ENCODE measurements at regions not wholly inside any gene's neighbourhood (a gene's known extent, or its start where the extent isn't known, plus 50 kb on each side); places are given as distances from the start of the nearest gene placed in this dataset.

GRCh38 chr2:129710670-129711495 is 268.6 kb upstream of the RAB6C start:
- no peak for DNase-seq

DNA sequence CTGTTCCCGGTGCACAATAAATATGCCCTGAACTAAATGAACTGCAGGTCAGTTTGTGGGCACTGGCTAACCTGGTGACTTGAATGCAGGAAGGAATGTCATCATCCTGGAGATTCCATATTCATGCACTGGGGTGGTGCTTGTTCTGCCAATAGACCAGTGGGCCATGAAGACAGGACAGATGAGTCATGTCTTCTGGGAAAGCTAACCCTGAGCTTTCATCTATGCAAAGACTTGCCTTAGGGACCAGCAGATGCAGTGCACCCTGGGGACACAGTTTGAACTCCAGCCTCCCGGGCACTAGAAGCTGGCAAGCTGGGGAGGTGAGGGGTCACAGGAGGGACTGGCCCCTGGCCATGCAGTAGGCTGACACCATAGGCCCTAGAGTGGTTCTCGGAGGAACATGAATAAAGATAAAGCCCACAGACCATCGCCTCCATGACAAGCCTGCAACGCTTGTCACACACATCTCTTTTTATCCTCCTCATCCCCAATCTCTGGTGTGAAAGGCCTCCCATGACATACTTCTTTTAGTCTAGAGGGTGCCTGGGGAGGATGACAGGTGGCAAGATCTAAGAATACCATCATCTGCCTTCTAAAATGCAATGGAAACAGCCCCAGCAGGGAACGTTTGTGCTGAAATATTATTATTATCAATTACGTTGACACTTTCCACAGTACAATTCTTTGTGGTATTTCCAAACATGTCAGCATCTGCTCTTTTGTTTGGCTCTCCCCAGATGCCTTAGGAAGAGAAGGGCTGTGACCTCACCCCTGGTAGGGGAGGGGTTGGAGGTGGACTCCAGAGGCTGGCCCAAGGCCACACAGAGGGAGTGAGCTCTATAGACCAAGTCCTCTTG is 267.4 kb upstream of the RAB6C start:
- no peak for DNase-seq

GRCh38 chr2:129712676-129712985 is 266.8 kb upstream of the RAB6C start:
- no peak for DNase-seq

DNA sequence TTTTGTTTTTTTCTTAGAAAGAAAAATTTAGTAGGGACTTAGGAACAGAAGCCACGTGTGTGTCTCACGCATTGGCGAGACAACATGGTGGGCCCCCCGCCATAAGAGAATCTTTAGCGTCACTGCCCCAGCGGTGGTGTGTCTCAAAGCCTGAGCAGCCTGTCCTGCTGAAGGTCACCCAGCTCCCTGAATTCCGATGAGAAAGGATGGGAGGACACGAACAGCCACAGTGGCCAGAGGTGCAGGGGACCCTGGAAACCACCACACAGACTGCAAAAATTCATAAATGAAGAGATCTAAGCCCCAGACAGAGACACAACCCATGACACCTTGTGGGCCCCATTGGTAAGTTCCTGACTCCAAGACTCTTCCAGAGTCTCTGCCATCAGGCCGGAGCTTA is 266.1 kb upstream of the RAB6C start:
- no peak for DNase-seq

DNA sequence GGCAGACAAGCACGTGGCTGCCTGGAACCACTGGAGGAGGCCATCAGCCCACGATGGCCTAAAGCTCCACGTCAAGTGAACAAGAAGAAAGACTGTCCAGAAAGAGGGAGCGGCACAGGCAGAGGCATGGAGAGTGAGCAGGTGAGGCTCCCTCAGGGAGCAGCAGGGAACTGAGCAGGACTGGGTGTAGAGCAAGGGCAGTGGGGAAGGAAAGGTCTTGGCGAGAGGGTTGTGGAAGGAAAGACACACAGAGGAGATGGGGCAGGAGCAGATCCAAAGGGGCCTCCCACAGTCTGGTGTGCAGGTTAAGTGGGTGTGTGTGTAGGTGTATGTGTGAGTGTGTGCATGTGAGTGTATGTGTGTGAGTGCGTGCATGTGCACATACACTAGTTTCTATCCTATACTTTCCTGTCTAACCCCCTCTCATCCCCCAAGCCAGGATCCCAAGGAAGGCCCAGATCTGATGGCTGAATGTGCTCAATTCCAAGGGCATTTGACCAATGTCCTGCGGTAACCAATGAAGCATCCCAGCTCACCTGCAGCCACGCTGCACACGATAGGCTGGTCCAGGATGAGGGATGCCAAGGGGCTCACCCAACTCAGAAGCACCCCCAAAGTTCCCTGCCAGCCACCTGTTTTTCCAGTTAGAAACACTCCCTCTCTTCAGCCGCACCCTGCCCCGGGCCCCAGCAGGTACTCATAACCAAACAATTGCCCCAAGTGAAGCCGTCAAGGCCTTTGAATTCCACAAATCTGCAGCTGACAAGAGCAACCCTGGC is 262.5 kb upstream of the RAB6C start:
- DNase-seq, result no peak

GRCh38 chr2:129717560-129718130 is 261.8 kb upstream of the RAB6C start:
- no peak for DNase-seq

- no peak for DNase-seq
Measured at GRCh38 chr2:129719335-129719734, 260.1 kb upstream of the RAB6C start.

- no peak for DNase-seq
Measured at GRCh38 chr2:129720360-129720759, 259.1 kb upstream of the RAB6C start.

GRCh38 chr2:129720761-129721160 is 258.7 kb upstream of the RAB6C start:
- DNase-seq, result no peak

DNA sequence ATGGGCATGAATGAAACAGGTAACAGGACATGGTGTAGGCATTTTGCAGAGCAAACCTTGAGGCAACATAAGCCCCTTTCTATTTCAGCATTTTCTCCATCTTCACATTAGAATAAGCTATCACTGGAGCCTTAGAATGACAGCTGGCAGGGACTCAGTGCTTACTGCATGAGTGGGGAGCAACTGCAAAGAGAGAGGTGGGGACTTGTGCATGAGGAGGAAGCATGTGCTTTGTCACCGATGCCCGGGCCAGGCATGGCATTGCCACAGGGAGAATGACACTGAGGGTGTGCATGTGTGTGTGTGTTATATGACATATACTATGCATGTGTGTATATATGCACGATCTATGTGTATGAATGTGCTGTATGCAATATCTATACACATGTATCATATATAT is 258.2 kb upstream of the RAB6C start:
- DNase-seq, result no peak

GRCh38 chr2:129721846-129722245 is 257.6 kb upstream of the RAB6C start:
- DNase-seq, result no peak

DNA sequence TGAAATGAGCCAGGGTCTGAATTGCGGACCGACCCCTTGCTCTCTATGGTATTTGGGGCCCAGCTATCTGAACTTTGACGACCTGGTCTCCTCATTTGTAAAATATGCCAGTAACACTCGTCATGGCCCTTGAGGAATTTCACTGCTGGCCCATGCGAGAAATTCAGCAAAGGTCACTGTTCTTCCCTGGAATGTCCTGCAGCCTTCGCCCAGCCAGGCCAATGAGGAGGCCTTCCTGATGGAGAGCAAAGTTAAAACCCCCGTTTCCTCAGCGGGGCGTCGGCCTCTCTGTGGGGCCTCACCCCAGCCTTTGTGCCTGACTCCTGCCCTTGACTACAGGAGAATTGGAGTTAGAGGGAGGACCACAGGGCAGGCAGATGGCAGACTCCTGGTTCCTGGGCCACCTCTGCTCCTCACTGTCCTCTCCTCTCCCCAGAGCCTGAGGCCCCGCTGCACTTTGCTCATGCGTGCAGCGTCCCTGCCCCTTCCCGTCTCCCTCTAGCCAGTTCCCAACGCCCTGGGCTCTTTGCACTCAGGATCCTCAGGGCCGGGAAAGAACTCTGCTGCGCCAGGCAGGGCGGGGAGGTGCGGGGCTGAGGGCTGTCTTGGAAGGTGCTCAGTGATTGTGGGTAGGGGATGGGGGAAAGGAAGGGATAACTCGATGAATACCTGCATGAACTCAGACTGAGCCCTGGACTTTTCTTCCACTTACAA is 257.0 kb upstream of the RAB6C start:
- no peak for DNase-seq

DNA sequence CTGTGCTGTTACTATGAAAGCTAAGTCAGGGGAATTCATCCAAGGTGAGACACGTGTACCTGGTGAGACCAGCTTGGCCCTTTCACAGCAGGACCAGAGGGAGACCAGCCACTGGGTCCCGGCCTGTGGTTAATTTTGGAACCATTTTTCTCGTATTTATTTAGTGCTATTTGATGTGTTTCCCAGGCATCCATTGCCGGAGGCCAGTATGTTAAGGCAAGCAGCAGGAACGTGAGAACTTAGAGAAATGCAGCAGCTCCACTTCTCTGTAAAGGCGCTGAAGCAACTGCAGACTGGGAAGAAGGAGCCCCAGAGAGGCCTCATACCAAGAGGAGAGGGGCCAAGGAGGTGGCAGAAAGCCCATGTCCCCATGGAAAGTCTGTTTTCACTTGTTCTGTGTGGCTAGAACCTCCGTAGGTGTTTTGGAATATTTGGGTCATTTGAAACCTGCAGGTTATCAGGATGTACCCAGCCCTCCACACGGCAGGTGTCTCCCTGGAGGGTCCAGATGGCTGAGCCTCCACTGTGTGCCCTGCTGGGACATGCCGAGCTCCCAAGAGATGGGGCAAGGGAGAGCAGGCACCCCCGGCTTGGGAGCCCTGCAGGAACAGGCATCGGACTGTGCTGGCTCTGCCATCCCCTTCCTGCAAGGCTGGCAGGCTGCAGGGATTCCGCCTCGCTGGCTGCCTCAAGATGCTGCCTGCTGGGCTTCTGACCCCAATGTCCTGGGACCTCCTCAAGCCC is 256.0 kb upstream of the RAB6C start:
- DNase-seq, result no peak

DNA sequence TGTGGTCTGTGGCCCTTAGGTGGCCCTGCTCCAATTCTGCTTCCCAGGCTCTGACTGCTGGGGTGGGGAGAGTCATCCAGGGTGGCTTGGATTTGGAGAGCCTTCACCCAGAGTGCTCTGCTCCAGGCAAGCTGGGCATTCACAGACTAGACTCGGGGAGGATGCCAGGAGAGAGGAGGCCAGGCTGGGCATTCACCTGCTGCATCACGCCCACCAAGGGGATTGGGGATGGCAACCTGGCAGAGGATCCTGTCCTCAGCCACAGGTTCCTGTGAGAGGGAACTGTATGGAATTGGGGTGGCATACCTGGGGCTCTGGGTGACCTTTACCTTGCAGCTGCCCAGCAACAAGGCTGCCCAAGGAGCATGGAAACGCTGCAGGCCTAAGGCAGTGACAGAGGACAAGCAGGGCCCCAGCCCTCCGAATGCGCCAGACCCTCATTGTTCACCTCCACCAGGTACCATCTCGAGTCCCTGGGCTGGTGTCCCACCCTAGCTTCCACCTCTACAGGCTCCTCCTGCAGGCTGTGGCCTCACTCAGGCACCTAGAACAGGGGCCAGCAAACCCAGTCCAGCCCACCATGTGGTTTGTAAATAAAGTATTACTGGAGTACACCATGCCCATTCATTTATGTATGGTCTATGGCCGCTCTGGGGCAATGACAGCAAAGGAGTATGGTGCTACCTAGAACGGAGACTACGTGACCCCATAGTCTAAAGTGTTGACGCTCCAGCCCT is 255.3 kb upstream of the RAB6C start:
- DNase-seq, result no peak

GRCh38 chr2:129726216-129726615 is 253.2 kb upstream of the RAB6C start:
- DNase-seq, result no peak

DNA sequence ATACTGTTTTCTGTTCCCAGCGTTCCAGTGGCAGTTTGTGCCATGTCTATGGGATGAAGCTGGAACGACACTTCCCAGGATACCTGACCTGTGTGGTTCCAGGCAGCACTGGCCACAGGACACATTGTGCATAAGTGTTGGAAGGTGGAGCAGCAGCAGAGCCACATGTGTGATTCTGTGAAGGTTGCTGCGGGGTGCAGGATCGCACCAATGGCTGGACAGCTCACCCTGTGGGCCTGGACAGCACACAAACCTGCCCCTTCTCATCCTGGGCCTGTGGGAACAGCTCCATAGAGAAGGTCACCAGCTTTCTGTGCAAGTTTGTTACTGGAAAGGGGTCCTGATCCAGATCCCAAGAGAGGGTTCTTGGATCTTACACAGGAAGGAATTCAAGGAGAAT is 252.2 kb upstream of the RAB6C start:
- no peak for DNase-seq

DNA sequence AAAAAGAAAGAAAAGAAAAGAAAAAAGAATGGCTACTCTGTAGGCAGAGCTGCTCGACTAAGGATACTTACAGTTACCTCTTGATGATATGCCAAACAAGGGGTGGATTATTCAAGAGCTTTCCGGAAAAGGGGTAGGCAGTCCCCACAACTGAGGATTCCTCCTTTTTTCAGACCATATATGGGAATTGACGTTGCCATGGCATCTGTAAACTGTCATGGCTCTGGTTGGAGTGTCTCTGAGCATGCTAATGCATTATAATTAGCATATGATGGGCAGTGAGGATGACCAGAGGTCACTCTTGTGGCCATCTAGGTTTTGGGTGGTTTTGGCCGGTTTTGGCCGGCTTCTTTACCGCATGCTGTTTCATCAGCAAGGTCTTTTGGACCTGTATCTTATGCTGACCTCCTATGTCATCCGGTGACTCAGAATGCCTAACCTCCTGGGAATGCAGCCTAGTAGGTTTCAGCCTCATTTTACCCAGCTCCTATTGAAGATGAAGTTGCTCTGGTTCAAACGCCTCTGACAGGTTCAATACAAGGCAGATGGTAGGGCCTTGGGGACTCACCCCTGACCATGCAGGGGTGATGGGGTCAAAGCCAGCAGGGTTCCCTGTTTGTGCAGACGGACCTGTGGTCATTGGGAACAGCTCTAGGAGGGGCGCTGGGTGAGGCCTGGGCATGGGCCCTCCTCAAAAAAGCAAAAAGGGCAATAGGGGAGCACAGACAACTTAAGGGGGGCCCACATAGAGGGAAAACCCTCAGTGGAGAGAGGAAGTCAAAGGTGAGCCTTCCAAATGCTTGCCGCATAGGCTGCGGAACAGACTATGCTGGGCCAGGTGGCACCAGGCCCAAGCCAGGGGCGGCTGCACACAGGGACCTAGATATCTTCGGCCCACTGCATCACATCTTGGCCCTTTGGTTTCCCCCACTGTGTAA is 251.2 kb upstream of the RAB6C start:
- no peak for DNase-seq

- no peak for DNase-seq
Measured at GRCh38 chr2:129729011-129729410, 250.5 kb upstream of the RAB6C start.

DNA sequence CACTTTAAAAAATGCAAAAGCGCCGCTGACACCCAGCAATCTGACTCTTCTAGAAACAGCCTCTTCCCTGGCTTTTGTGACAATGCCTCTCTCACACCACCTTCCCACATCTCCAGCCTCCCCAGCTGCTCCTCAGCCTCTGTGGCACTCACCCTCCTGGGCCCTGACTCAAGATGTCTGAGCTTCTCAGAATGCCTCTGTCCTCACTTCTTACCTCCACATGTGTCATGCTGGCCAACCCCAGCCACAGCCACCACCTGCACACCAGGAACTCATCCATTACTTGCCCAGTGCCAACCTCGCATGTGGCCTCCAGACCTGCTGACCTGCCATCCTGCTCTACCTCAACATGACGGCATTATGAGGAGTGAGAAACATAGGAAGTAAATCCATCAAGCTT is 249.8 kb upstream of the RAB6C start:
- DNase-seq, result no peak

DNA sequence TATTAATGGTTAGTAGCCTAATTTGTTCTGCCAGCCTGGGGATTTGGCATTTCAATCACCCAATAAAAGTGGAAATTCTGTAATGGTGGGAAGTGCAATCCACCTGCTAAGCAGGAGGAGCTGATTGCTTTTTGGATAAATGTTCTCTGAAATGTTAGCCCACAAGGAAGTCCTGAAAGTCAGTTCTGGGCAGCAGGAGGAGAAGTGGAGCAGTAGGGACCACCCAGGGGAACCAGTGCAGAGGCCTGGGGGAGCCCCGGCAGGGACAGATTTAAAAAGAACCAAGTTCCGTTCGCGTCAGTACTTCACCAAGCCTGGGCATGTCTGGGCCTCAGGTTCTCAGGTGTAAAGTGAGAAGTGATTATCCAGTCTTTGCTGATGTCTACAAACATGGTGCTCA is 248.5 kb upstream of the RAB6C start:
- no peak for DNase-seq

Data from EL (cell line).